Hematopoietic multipotent progenitor cell treated with erythropoietin and hydrocortisone succinate and interleukin-3 and kit ligand, for 15 days (in vitro differentiated cells): ENCODE measurements at regions not wholly inside any gene's neighbourhood (a gene's known extent, or its start where the extent isn't known, plus 50 kb on each side); places are given as distances from the start of the nearest gene placed in this dataset.

Source experiments
- DNase-seq: peaks from one replicate; pipeline ENCODE4 v3.0.0-alpha.2; 2015; ENCODE audit warnings: low spot score

GRCh38 chr14:75371297-75371696 lies 56.5 kb upstream of the JDP2 start:
- no peak for DNase-seq

- DNase-seq = no peak
Measured at GRCh38 chr14:75372260-75372659, 55.6 kb upstream of the JDP2 start.

GRCh38 chr14:75373133-75373532 lies 54.7 kb upstream of the JDP2 start:
- DNase-seq = no peak

GRCh38 chr14:75373616-75374015 lies 54.2 kb upstream of the JDP2 start:
- DNase-seq = no peak

GRCh38 chr14:75374911-75375310 lies 52.9 kb upstream of the JDP2 start:
- no peak for DNase-seq

GRCh38 chr14:75375983-75376382 lies 51.8 kb upstream of the JDP2 start:
- no peak for DNase-seq
